NCI-H446 treated with DMSO at 0.1 percent for 48 hours (cell line): ENCODE measurements at regions not wholly inside any gene's neighbourhood (a gene's known extent, or its start where the extent isn't known, plus 50 kb on each side); places are given as distances from the start of the nearest gene placed in this dataset.
"Not testable (repeated sequence)": the region's sequence is repeated elsewhere in the genome, so short reads cannot be mapped to it uniquely, and the experiment has no call there.

Experiments used
- DNase-seq: peaks from one replicate; lab custom pipeline; 2025; lab: John Stamatoyannopoulos, UW

DNA sequence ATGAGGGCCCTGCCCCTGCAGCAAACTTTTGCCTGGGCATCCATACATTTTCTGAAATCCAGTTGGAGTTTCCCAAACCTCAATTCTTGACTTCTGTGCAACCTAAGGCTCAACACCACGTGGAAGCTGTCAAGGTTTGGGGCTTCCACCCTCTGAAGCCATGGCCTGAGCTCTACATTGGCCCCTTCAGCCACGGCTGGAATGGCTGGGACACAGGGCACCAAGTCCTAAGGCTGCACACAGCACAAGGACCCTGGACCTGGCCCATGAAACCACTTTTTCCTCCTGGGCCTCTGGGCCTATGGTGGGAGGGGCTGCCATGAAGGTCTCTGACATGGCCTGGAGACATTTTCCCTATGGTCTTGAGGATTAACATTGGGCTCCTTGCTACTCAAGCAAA is 266.3 kb downstream of the LRIG3 start:
- no peak for DNase-seq

- no peak for DNase-seq
These were observed 264.9 kb downstream of the LRIG3 start for GRCh38 chr12:58655375-58655774.

- no peak for DNase-seq
These were observed 263.9 kb downstream of the LRIG3 start for GRCh38 chr12:58656254-58657009.

- DNase-seq, result no peak
These were observed 263.1 kb downstream of the LRIG3 start for GRCh38 chr12:58657190-58657589.

GRCh38 chr12:58665375-58665774 is 254.9 kb downstream of the LRIG3 start:
- DNase-seq, result no peak

- DNase-seq, result no peak
These were observed 252.1 kb downstream of the LRIG3 start for GRCh38 chr12:58668233-58668632.

- no peak for DNase-seq
These were observed 251.4 kb downstream of the LRIG3 start for GRCh38 chr12:58668871-58669270.

DNA sequence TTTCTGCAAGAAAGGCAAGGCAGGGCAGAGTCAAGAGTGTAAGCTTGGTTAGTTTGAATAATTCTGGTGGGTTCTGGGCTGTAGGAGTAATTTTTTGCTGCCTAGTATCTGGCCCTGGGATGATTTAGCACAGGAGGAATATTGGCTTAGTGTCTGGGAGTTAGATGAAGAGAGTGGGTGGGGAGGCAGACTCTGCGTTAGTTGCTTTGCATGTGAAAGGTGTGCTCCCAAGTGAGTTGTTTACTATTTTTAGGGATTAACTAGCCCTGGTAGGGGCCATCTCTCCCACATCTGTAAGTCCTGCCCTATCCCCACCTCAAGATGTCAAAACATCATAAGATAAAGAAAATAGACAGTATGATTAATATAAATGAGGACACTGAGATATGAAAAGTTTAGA is 249.7 kb downstream of the LRIG3 start:
- DNase-seq, result no peak

DNA sequence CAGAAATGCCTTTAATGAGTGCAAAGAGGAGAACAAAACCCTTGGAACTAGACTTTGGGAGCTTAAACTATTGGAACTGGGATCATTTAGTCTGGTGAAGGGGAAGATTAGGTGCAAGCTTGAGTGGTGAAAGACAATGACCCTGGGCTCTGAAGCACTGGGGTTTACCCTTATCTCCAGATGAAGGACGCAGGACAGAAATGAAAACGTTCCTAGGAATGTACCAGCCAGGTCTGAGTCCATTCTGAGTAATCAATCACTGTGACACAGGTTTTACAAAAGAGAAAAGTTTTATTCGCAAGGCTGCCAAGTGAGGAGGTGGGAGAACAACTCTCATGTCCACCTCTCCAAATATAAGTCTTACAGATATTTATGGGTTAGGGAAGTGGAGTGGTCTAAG is 249.1 kb downstream of the LRIG3 start:
- no peak for DNase-seq

- DNase-seq, result no peak
These were observed 247.3 kb downstream of the LRIG3 start for GRCh38 chr12:58673021-58673420.

DNA sequence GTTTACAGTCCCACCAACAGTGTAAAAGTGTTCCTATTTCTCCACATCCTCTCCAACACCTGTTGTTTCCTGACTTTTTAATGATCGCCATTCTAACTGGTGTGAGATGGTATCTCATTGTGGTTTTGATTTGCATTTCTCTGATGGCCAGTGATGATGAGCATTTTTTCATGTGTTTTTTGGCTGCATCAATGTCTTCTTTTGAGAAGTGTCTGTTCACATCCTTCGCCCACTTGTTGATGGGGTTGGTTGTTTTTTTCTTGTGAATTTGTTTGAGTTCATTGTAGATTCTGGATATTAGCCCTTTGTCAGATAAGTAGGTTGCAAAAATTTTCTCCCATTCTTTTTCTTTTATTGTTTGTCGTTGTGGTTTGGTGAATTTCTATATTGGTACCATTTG is 242.5 kb downstream of the LRIG3 start:
- DNase-seq, result not testable (repeated sequence)

- no peak for DNase-seq
These were observed 241.6 kb downstream of the LRIG3 start for GRCh38 chr12:58678753-58679152.

DNA sequence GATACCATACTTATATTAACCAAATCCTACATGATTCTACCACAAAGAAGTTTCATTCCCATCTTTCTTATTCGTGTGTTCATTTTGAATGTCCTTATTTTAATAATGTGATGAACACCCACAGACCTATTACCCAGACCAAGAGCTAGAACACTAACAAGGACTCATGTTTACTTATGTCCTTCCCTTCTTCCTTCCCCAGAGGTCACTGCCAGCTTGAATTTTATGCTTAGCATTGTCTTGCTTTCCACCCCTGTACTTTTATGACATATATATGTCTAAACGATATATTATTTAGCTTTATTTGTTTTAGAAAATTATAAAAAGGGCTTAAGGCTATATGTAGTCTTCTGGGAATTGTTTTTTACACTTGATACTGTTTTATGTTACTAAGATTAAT is 238.6 kb downstream of the LRIG3 start:
- no peak for DNase-seq

- DNase-seq, result no peak
These were observed 225.0 kb downstream of the LRIG3 start for GRCh38 chr12:58695263-58695662.

- no peak for DNase-seq
These were observed 218.8 kb downstream of the LRIG3 start for GRCh38 chr12:58701536-58701935.

GRCh38 chr12:58703866-58704265 is 216.4 kb downstream of the LRIG3 start:
- no peak for DNase-seq

DNA sequence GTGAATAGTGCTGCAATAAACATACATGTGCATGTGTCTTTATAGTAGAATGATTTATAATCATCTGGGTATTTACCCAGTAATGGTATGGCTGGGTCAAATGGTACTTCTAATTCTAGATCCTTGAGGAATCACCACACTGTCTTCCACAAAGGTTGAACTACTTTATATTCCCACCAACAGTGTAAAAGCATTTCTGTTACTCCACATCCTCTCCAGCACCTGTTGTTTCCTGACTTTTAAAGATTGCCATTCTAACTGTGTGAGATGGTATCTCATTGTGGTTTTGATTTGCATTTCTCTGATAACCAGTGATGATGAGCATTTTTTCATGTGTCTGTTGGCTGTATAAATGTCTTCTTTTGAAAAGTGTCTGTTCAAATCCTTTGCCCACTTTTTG is 215.5 kb downstream of the LRIG3 start:
- DNase-seq, result not testable (repeated sequence)

- no peak for DNase-seq
These were observed 209.4 kb downstream of the LRIG3 start for GRCh38 chr12:58710901-58711300.

DNA sequence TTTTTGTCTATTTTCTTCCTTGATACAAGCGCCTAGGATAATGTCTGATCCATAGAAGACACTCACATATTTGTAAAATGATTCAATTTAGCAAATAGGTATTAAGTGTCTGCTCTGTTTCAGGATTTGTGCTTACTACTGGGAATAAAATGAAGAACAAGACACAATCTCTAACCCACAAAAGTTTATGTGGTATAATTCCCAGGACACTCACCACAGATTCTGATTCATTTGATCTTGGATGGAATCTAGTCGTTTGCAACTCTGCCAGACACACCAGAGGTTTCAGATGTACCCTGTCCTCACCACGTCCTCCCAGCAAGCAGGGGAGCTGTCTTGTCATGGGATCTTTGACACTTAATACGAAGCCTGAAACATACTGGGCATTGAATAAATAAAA is 208.3 kb downstream of the LRIG3 start:
- DNase-seq, result no peak

DNA sequence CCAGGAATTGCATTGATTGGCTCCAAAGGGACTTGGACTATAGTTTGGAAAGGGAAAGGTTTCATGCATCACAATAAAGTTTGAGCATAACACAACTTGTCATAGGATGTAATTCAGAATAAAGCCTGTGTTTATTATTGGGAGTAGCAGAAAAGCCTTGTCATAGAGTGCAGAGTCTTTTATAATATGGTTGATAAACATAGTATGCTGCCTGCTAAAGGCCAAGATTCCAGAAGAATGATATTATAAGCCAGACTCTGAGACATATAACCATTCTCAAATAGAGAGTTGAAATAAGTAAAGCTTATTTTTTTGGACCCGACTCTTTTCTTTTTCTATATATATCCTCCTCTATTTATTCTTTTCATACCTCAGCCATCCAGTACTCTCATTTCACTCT is 207.3 kb downstream of the LRIG3 start:
- no peak for DNase-seq

- no peak for DNase-seq
These were observed 201.1 kb downstream of the LRIG3 start for GRCh38 chr12:58719161-58719560.

GRCh38 chr12:58720421-58720820 is 199.9 kb downstream of the LRIG3 start:
- no peak for DNase-seq

DNA sequence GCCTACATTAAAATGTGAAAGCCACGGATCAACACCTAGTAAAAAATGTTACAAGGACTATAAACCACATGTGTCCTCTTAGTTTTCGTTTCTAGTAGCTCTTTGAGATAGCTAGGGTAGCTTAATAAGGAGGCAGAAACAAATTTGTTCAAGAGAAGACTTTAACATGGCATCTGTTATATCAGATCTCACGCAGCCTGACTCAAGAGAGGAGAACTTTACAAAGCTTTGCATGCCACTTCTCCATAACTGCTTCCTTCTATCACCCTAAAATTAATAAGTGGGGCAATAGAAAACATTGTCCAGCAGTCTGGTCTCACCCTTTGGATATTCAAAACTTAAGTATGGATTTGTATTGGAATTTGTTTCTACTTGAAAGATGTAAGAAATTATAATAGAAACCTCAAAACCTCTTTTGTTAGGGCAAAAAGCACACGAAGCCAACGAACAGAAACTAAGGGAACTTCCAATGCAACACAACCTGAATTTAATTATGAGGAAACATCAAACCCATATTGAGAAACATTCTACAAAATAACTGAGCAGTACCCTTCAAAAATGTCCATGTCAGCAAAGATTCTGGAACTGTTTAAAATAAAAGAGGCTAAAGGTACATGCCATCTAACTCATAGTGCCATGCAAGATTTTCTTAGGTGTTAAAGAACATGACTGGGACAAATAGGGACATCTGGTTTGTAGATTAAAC is 194.8 kb downstream of the LRIG3 start:
- no peak for DNase-seq

DNA sequence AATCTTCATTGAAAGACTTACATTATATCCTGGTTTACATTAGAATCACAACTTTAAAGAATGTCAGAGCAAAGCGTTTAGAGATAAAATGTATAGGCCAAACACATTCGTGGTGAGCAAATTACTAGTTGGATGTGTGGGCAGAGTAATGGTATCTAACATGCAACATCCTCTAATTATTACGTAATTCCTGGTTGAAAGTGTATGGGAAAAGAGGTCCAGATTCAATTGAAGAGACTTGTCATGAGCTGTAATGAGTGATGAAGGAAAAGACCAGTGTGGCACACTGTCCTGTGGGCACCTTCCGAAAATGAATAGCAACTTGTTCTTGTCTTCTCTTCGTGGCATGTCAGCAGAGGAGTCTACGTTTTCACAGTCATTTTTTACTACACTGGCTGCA is 192.8 kb downstream of the LRIG3 start:
- DNase-seq, result no peak
